A673 (cell line): ENCODE measurements at regions not wholly inside any gene's neighbourhood (a gene's known extent, or its start where the extent isn't known, plus 50 kb on each side); places are given as distances from the start of the nearest gene placed in this dataset.

Source experiments
- BruUV-seq: library from RNA; stranded (reverse); fragments of 400-500 nt; replicated peaks from 2 replicates; lab custom pipeline; 2021; lab: Mats Ljungman, UMichigan
- CTCF ChIA-PET: fragments of 300-600 bp; sonication (Branson Sonifier 250); formaldehyde crosslinking; loops from one replicate; lab custom pipeline; 2022; ENCODE audit warnings: antibody characterized with exemption; lab: Charles Lee
- POLR2A ChIA-PET: fragments of 300-600 bp; sonication (Branson Sonifier 250); formaldehyde crosslinking; loops from one replicate; lab custom pipeline; 2022; ENCODE audit warnings: antibody characterized with exemption; ENCODE audit not compliant: low non-redundant PET; lab: Charles Lee
- DNase-seq: peaks from one replicate; pipeline ENCODE4 v3.0.0-alpha.2; 2015; ENCODE audit warnings: low spot score
- H3K27ac ChIP-seq: fragments of 200-600 bp; sonication (generic); 2 replicates; pipeline ENCODE4 v1.5.1; 2016; ENCODE audit warnings: mixed run types, low read depth, mild to moderate bottlenecking, mixed read lengths, antibody characterized with exemption, low read length; ENCODE audit not compliant: poor library complexity, severe bottlenecking
- H3K27me3 ChIP-seq: fragments of 200-600 bp; sonication (generic); replicated peaks from 2 replicates; pipeline ENCODE4 v1.6.1; 2017; ENCODE audit warnings: mixed run types, low read depth, mild to moderate bottlenecking, mixed read lengths, antibody characterized with exemption, low read length; ENCODE audit not compliant: insufficient read depth, poor library complexity
- H3K36me3 ChIP-seq: fragments of 200-600 bp; sonication (generic); 2 replicates; pipeline ENCODE4 v1.6.1; 2016; ENCODE audit warnings: mixed run types, mild to moderate bottlenecking, mixed read lengths, antibody characterized with exemption, low read length; ENCODE audit not compliant: insufficient read depth, poor library complexity, severe bottlenecking
- H3K4me1 ChIP-seq: fragments of 200-600 bp; sonication (generic); 2 replicates; pipeline ENCODE4 v1.6.1; 2017; ENCODE audit warnings: mixed run types, mild to moderate bottlenecking, mixed read lengths, antibody characterized with exemption, low read length; ENCODE audit not compliant: insufficient read depth, poor library complexity, severe bottlenecking
- H3K4me3 ChIP-seq: fragments of 200-600 bp; sonication (generic); 2 replicates; pipeline ENCODE4 v1.5.1; 2016; ENCODE audit warnings: low read depth, mixed run types, mild to moderate bottlenecking, mixed read lengths, low read length; ENCODE audit not compliant: poor library complexity, severe bottlenecking
- H3K9me3 ChIP-seq: fragments of 200-600 bp; sonication (generic); 2 replicates; pipeline ENCODE4 v1.6.1; 2016; ENCODE audit warnings: mixed run types, low read depth, mild to moderate bottlenecking, mixed read lengths, antibody characterized with exemption, low read length; ENCODE audit not compliant: poor library complexity, severe bottlenecking
- CTCF ChIP-seq: fragments of 300-800, 200-600 bp; sonication (generic); conservative IDR thresholded peaks from 2 replicates; pipeline ENCODE4 v1.5.1; 2017; ENCODE audit warnings: low read depth, mild to moderate bottlenecking, antibody characterized with exemption, low read length, moderate library complexity, mixed read lengths
- EZH2 ChIP-seq: fragments of 200-600 bp; sonication (generic); IDR thresholded peaks from 2 replicates; pipeline ENCODE4 v1.6.1; 2017; ENCODE audit warnings: borderline replicate concordance, low read depth, mild to moderate bottlenecking, mixed read lengths, antibody characterized with exemption, low read length; ENCODE audit not compliant: poor library complexity, severe bottlenecking
- intact Hi-C: fragments of 100-400 bp; cut with micrococcal nuclease; formaldehyde crosslinking; loops from one replicate; pipeline ENCODE4 v1.10.0; 2022; ENCODE audit not compliant: unreplicated experiment

- ChIA-PET POLR2A (no interaction called here), CTCF (no interaction called here)
- Histone ChIP-seq H3K4me3 (no peak overlapping the region), H3K27me3 (no peaks in the 10 kb centered on the region), H3K36me3 (no peaks in the 10 kb centered on the region), H3K27ac (no peak overlapping the region), H3K4me1 (no peaks in the 10 kb centered on the region), H3K9me3 (no peaks in the 10 kb centered on the region)
- intact Hi-C loops: no loop called here
- no peak for DNase-seq
- TF ChIP-seq CTCF (no peak), EZH2 (no peak)
- no TSS peak for BruUV-seq
These were observed 162.0 kb upstream of the C21orf91 start for GRCh38 chr21:17981060-17981740.

- ChIA-PET POLR2A (no interaction called here), CTCF (no interaction called here)
- H3K36me3 ChIP-seq: no peaks in the 10 kb centered on the region
- no TSS peak for BruUV-seq
- H3K9me3 ChIP-seq: no peaks in the 10 kb centered on the region
- H3K27me3 ChIP-seq: no peaks in the 10 kb centered on the region
- no peak for DNase-seq
- H3K4me1 ChIP-seq: no peaks in the 10 kb centered on the region
- no peak for TF ChIP-seq CTCF
- no peak for TF ChIP-seq EZH2
- intact Hi-C loops: no loop called here
- H3K27ac ChIP-seq: no peak overlapping the region
- no peak overlapping the region for H3K4me3 ChIP-seq
These were observed 160.6 kb upstream of the C21orf91 start for GRCh38 chr21:17979763-17980162.

GRCh38 chr21:17978895-17979294 is 159.7 kb upstream of the C21orf91 start:
- no TSS peak for BruUV-seq
- Histone ChIP-seq H3K4me3 (no peak overlapping the region), H3K27ac (no peak overlapping the region), H3K36me3 (no peaks in the 10 kb centered on the region), H3K27me3 (no peaks in the 10 kb centered on the region), H3K4me1 (no peaks in the 10 kb centered on the region), H3K9me3 (no peaks in the 10 kb centered on the region)
- no peak for TF ChIP-seq EZH2
- no peak for TF ChIP-seq CTCF
- intact Hi-C loops: no loop called here
- no peak for DNase-seq
- ChIA-PET POLR2A (no interaction called here), CTCF (no interaction called here)
